AG09309 (cell line): ENCODE measurements at regions not wholly inside any gene's neighbourhood (a gene's known extent, or its start where the extent isn't known, plus 50 kb on each side); places are given as distances from the start of the nearest gene placed in this dataset.

ENCODE experiments used
- DNase-seq: peaks from one replicate; pipeline ENCODE4 v3.0.0-alpha.2; 2010; ENCODE audit warnings: low read depth
- H3K4me3 ChIP-seq: 2 replicates; pipeline ENCODE4 v1.5.1; 2011; ENCODE audit warnings: mild to moderate bottlenecking, low read depth, low read length, moderate library complexity; ENCODE audit not compliant: control insufficient read depth
- CTCF ChIP-seq: IDR thresholded peaks from 2 replicates; pipeline ENCODE4 v1.5.1; 2011; ENCODE audit warnings: mild to moderate bottlenecking, low read depth, low read length, inconsistent platforms; ENCODE audit not compliant: insufficient read depth, control insufficient read depth; ENCODE audit errors: missing control alignments

DNA sequence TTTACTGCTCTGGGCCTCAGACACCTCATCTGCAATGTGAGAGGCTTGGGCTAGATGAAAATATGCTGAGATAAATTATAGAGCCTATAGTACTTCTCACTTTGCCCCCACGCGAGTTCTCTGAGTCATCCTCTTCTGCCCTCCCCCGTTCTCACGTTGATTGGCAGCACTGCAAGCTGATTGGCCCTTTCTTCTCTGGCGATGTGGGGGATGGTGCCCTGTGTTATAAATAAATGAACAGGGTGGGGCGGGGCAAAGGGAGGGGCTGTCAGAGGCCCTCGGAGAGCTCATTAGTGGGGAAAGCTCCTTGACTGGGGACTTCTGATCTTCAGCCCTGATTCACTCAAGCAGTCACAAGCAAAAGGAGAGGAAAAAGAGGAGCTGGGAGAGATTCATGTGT, 64.3 kb upstream of the ZC3H12A start:
- no peak for TF ChIP-seq CTCF
- no peak for DNase-seq
- H3K4me3 ChIP-seq, result no peak overlapping the region

DNA sequence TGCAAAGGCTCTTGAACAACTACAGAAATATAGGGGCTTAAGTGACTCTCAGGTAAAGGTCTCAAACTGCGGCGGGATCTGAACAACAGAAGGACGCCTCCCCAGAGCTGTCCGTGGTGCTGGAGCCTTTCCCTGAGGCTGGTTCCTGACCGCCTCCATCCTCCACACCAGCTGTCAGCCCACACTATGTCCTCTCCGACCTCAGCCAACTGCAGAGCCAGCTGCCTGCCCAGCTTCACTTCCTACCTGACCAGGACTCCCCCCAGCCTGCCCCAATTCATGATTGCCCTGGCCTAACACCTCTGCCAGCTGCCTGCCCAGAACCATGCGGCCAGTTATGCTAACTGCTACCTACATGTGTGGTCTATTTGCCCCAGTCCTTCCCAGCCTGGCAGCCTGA, 63.6 kb upstream of the ZC3H12A start:
- no peak for DNase-seq
- no peak overlapping the region for H3K4me3 ChIP-seq
- TF ChIP-seq CTCF, result no peak

DNA sequence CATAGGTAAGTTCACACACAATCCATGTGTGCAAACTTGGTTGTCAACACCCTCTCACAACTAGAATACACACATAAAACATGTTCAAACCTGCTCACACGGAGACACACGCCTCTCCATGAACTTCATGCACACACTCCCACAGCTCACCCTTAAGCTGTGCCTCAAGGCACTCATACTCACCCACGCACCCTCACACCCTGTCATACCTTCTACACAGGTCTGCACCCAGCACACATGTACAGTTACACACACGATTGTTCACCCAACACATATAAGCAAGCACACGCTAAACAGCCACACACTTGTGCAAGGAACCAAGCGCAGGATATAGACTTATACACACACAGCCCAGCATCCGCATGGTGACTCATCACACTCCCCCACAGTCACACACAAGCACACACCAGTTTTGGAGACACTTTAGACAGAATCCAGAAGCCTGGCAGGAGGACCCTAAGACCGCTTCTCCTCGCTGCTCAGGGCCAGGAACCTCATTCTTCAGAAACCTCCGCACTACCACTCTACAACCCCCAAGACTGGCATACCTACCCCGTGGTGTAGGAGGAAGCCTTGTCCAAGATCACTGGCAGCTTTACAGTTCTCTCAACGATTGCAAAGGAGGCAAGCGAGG, 58.7 kb upstream of the ZC3H12A start:
- DNase-seq, result no peak
- TF ChIP-seq CTCF, result no peak
- H3K4me3 ChIP-seq, result no peak overlapping the region

GRCh38 chr1:37420456-37420855, 53.9 kb upstream of the ZC3H12A start:
- H3K4me3 ChIP-seq, result no peak overlapping the region
- DNase-seq, result no peak
- TF ChIP-seq CTCF, result no peak

DNA sequence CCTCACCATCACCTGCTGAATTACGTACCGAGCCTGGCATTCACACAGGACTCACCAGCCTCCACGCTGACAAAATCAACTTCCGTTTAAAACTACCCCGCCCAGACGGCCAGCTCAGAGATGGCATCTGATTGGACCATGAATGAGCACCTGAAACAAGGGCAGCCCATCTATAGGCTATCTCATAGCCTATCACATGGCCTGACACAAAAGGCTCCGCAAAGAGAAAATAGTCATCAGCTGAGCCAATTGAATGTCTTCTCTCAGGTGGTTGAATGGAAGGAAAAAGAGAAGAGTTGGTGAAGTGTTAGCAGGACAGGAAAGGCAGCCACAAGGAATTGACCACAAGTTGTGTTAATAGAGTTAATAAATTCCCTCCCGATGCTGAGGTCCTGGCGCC, 50.6 kb upstream of the ZC3H12A start:
- TF ChIP-seq CTCF, result no peak
- H3K4me3 ChIP-seq, result no peak overlapping the region
- no peak for DNase-seq

DNA sequence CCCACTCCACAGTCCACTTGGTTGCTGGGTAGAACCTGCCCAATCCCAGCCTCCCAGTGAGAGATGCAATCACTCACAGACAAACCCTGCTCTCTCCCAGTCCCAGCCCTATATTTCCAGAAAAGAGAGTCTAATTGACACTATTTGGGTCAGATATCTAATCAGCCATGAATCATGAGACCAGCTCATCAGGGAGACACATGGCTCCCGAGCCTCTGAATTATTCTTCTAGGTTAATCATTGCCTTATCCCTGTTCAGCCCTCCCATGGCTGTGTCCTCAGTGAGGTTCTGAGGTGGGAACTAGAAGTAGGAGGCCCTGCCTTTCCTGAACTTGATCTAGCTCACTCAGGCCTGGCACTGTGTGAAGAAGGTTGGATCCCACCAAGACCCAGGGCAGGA, 49.9 kb upstream of the ZC3H12A start:
- no peak for DNase-seq
- no peak for TF ChIP-seq CTCF
- no peak overlapping the region for H3K4me3 ChIP-seq
